ENCODE measurements at regions not wholly inside any gene's neighbourhood (a gene's known extent, or its start where the extent isn't known, plus 50 kb on each side); places are given as distances from the start of the nearest gene placed in this dataset.

- TF ChIP-seq CTCF (conservative IDR thresholded peaks at IDR 0.05; ENCODE audit: low read depth, low read length): no peak
- TF ChIP-seq EZH2 (IDR thresholded peaks at IDR 0.05; ENCODE audit: borderline replicate concordance, low read depth, low read length, poor library complexity, severe bottlenecking): no peak
Measured at GRCh38 chr14:104287301-104288009, 149.1 kb downstream of the KIF26A start.
